OCI-LY1 (cell line): ENCODE measurements at regions not wholly inside any gene's neighbourhood (a gene's known extent, or its start where the extent isn't known, plus 50 kb on each side); places are given as distances from the start of the nearest gene placed in this dataset.

Experiments used
- CTCF ChIP-seq: fragments of 200-600 bp; sonication (generic), shearing (Covaris generic); IDR thresholded peaks from 2 replicates; pipeline ENCODE4 v1.5.1; 2017; ENCODE audit warnings: mild to moderate bottlenecking, antibody characterized with exemption, low read length, moderate library complexity, mixed read lengths
- EZH2 ChIP-seq: fragments of 200-600 bp; sonication (generic), shearing (Covaris generic); IDR thresholded peaks from 2 replicates; pipeline ENCODE4 v1.8.0; 2017; ENCODE audit warnings: borderline replicate concordance, mixed run types, mild to moderate bottlenecking, antibody characterized with exemption, low read length, moderate library complexity, mixed read lengths

- TF ChIP-seq CTCF: no peak
- no peak for TF ChIP-seq EZH2
Observed at GRCh38 chr3:25114532-25114931, 313.5 kb upstream of the RARB start.
